DND-41 (cell line): ENCODE measurements at regions not wholly inside any gene's neighbourhood (a gene's known extent, or its start where the extent isn't known, plus 50 kb on each side); places are given as distances from the start of the nearest gene placed in this dataset.

Experiments
- ATAC-seq: fragments of 200-7000 bp; cut with Tn5 transposase; 3 replicates; pipeline ENCODE4 v1.9.1; 2021; ENCODE audit warnings: low read depth; ENCODE audit not compliant: insufficient read depth
- DNase-seq: peaks from one replicate; pipeline ENCODE4 v3.0.0-alpha.2; 2020
- H2AFZ ChIP-seq: 2 replicates; pipeline ENCODE4 v1.6.0; 2012; ENCODE audit warnings: low read depth, low read length
- H3K27ac ChIP-seq: 2 replicates; pipeline ENCODE4 v1.5.1; 2012; ENCODE audit warnings: low read length, inconsistent platforms
- H3K27me3 ChIP-seq: fragments of 200-600 bp; sonication (generic); 2 replicates; pipeline ENCODE4 v1.6.0; 2012; ENCODE audit warnings: low read length, mild to moderate bottlenecking, inconsistent platforms; ENCODE audit not compliant: insufficient read depth, poor library complexity
- H3K36me3 ChIP-seq: 2 replicates; pipeline ENCODE4 v1.5.1; 2012; ENCODE audit warnings: low read length, inconsistent platforms; ENCODE audit not compliant: insufficient read depth
- H3K4me1 ChIP-seq: 2 replicates; pipeline ENCODE4 v1.5.1; 2012; ENCODE audit warnings: mild to moderate bottlenecking, low read length; ENCODE audit not compliant: insufficient read depth
- H3K4me2 ChIP-seq: 2 replicates; pipeline ENCODE4 v1.6.0; 2012; ENCODE audit warnings: mild to moderate bottlenecking, moderate library complexity, low read length, inconsistent platforms; ENCODE audit not compliant: insufficient read depth
- H3K4me3 ChIP-seq, 2 experiments: fragments of 200-600 bp in 1 of 2; shearing (Covaris generic) in 1 of 2; 2 replicates each; pipeline ENCODE4 v1.5.1; 2012 to 2016; ENCODE audit warnings: inconsistent platforms in 2 of 2, low read length in 2 of 2, mild to moderate bottlenecking in 2 of 2, low read depth in 1 of 2, moderate library complexity in 1 of 2
- H3K79me2 ChIP-seq: 2 replicates; pipeline ENCODE4 v1.6.0; 2012; ENCODE audit warnings: low read length, inconsistent platforms; ENCODE audit not compliant: insufficient read depth
- H3K9ac ChIP-seq: 2 replicates; pipeline ENCODE4 v1.6.0; 2012; ENCODE audit warnings: low read depth, mild to moderate bottlenecking, inconsistent platforms, low read length, moderate library complexity
- H3K9me3 ChIP-seq: 2 replicates; pipeline ENCODE4 v1.5.1; 2012; ENCODE audit warnings: low read length, moderate library complexity, mild to moderate bottlenecking, inconsistent platforms; ENCODE audit not compliant: insufficient read depth, severe bottlenecking
- H4K20me1 ChIP-seq: 2 replicates; pipeline ENCODE4 v1.6.0; 2012; ENCODE audit warnings: low read length; ENCODE audit not compliant: insufficient read depth
- CTCF ChIP-seq: IDR thresholded peaks from 2 replicates; pipeline ENCODE4 v1.5.1; 2012; ENCODE audit warnings: borderline replicate concordance, low read length, moderate library complexity, mild to moderate bottlenecking; ENCODE audit not compliant: poor library complexity, severe bottlenecking; ENCODE audit errors: extremely low read depth
- EZH2 ChIP-seq: IDR thresholded peaks from 3 replicates; pipeline ENCODE4 v1.6.1; 2012; ENCODE audit warnings: borderline replicate concordance, low read depth, mild to moderate bottlenecking, moderate library complexity, low read length, inconsistent platforms; ENCODE audit not compliant: severe bottlenecking

GRCh38 chr4:183842129-183842528 is 63.0 kb upstream of the STOX2 start:
- Histone ChIP-seq H2AFZ (no peak overlapping the region), H4K20me1 (no peaks in the 10 kb centered on the region), H3K4me2 (no peak overlapping the region), H3K9ac (no peak overlapping the region), H3K27me3 (no peaks in the 10 kb centered on the region), H3K27ac (no peak overlapping the region), H3K79me2 (no peaks in the 10 kb centered on the region), H3K36me3 (no peaks in the 10 kb centered on the region), H3K4me3 (no peak overlapping the region), H3K9me3 (peaks cover 5% of the 10 kb centered on the region), H3K4me1 (no peaks in the 10 kb centered on the region)
- TF ChIP-seq CTCF (no peak), EZH2 (no peak)
- DNase-seq = no peak
- ATAC-seq = no peak

- TF ChIP-seq CTCF = no peak
- TF ChIP-seq EZH2 = no peak
- ATAC-seq (no peak), DNase-seq (no peak)
- Histone ChIP-seq H3K27me3 (no peaks in the 10 kb centered on the region), H3K27ac (no peak overlapping the region), H3K79me2 (no peaks in the 10 kb centered on the region), H3K36me3 (no peaks in the 10 kb centered on the region), H3K4me2 (no peak overlapping the region), H2AFZ (no peak overlapping the region), H3K9me3 (peaks cover 8% of the 10 kb centered on the region), H3K9ac (no peak overlapping the region), H3K4me3 (no peak overlapping the region), H4K20me1 (no peaks in the 10 kb centered on the region), H3K4me1 (no peaks in the 10 kb centered on the region)
These were observed 61.8 kb upstream of the STOX2 start for GRCh38 chr4:183843248-183843671.

- Histone ChIP-seq H3K4me3 (no peak overlapping the region), H3K79me2 (no peaks in the 10 kb centered on the region), H4K20me1 (no peaks in the 10 kb centered on the region), H3K9me3 (peaks cover 8% of the 10 kb centered on the region), H3K4me1 (no peaks in the 10 kb centered on the region), H3K4me2 (no peak overlapping the region), H3K27ac (no peak overlapping the region), H2AFZ (no peak overlapping the region), H3K27me3 (no peaks in the 10 kb centered on the region), H3K36me3 (no peaks in the 10 kb centered on the region), H3K9ac (no peak overlapping the region)
- TF ChIP-seq EZH2 = no peak
- TF ChIP-seq CTCF = no peak
- no peak for DNase-seq
- no peak for ATAC-seq
These were observed 58.2 kb upstream of the STOX2 start for GRCh38 chr4:183846951-183847350.

- DNase-seq (no peak), ATAC-seq (no peak)
- H2AFZ ChIP-seq = no peak overlapping the region
- H3K4me2 ChIP-seq = no peak overlapping the region
- no peak overlapping the region for H3K9ac ChIP-seq
- H3K9me3 ChIP-seq = peaks cover 8% of the 10 kb centered on the region
- no peaks in the 10 kb centered on the region for H3K4me1 ChIP-seq
- H3K4me3 ChIP-seq = no peak overlapping the region
- H3K27me3 ChIP-seq = peaks cover 4% of the 10 kb centered on the region
- TF ChIP-seq EZH2 (no peak), CTCF (no peak)
- H3K36me3 ChIP-seq = no peaks in the 10 kb centered on the region
- no peaks in the 10 kb centered on the region for H4K20me1 ChIP-seq
- no peak overlapping the region for H3K27ac ChIP-seq
- no peaks in the 10 kb centered on the region for H3K79me2 ChIP-seq
These were observed 56.3 kb upstream of the STOX2 start for GRCh38 chr4:183848805-183849204.
